ENCODE measurements at regions not wholly inside any gene's neighbourhood (a gene's known extent, or its start where the extent isn't known, plus 50 kb on each side); places are given as distances from the start of the nearest gene placed in this dataset.

DNA sequence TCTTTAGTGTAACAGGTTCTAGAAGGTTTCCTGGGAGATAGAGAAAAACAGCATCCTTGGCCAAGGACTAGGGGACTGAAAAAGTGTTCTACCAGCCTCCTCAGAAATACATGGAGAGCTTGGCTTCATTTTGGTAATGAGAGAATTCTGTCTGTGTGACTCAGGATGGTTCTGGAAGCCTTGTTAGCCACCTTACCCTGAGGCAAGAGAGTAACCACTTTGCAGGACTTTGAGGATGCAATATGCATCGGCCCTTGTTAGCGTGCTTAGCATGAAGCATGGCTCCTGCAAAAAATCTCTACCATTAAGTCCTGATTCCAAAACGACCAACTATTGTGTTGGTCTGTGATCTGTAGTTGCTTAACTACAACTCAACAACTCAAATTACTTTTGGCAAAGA lies 79.8 kb downstream of the C1QL2 start:
- no peak overlapping the region for H3K27ac ChIP-seq

DNA sequence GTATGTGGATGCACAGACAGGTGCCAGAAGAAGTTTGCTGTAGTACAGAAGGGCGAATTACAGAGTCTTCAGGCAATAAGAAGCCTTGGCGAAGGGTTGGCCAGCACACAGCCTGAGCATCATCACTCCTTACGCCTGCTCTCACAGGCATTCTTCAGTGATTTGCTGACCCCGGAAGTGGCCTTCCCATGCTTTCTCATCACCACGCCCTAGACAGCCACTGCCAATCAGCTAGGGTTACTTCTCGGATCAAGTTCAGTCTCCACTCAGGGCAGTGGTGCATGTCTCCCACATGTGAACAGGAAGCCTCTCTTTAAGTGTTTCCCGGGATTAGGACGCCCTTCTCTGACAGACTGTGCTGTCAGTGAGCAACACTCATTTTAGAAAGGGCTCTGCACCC lies 81.8 kb downstream of the C1QL2 start:
- no peak overlapping the region for H3K27ac ChIP-seq
- TF ChIP-seq, protein P1, sequence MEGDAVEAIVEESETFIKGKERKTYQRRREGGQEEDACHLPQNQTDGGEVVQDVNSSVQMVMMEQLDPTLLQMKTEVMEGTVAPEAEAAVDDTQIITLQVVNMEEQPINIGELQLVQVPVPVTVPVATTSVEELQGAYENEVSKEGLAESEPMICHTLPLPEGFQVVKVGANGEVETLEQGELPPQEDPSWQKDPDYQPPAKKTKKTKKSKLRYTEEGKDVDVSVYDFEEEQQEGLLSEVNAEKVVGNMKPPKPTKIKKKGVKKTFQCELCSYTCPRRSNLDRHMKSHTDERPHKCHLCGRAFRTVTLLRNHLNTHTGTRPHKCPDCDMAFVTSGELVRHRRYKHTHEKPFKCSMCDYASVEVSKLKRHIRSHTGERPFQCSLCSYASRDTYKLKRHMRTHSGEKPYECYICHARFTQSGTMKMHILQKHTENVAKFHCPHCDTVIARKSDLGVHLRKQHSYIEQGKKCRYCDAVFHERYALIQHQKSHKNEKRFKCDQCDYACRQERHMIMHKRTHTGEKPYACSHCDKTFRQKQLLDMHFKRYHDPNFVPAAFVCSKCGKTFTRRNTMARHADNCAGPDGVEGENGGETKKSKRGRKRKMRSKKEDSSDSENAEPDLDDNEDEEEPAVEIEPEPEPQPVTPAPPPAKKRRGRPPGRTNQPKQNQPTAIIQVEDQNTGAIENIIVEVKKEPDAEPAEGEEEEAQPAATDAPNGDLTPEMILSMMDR (conservative IDR thresholded peaks at IDR 0.05) = no peak

More for the DNA sequence above, 79.8 kb downstream of the C1QL2 start:
- TF ChIP-seq, protein P1 (conservative IDR thresholded peaks at IDR 0.05) = no peak

DNA sequence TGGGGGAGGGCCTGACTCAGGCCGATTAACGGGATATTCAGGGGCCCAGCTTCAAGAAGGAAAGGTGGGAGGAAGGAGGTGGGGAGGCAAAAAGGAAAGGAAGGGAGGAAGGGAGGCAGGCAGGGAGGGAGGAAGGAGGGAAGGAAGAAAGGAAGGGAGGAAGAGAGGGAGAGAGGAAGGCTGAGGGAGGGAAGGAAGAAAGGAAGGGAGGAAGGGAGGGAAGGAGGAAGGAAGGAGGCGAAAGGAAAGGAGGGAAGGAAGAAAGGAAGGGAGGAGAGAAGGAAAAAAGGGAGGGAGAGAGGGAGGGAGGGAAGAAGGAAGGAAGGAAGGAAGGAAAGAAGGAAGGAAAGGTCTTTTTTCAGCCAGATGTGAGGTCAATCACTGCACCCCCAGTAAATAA lies 85.3 kb downstream of the C1QL2 start:
- TF ChIP-seq, protein P1 (conservative IDR thresholded peaks at IDR 0.05) = no peak
- no peak overlapping the region for H3K27ac ChIP-seq

DNA sequence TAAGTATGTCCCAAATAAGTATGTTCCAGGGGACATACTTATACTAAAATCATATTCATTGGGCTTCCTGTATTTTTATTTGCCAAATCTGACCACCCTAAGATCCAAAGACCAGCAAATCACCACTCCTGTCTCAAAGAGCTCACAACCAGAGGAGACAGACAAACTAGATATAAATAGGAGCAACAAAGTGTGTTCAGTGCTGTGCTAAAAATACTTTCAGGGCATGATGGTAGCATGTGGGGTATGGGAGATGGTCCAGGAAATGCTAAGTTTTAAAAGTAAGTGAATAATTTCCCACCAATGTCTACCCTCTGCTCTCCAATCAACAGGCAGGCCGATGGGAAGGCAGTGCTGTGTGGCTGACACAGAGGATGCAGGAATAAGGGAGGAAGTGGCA lies 87.1 kb downstream of the C1QL2 start:
- TF ChIP-seq, protein P1 (conservative IDR thresholded peaks at IDR 0.05) = no peak
- H3K27ac ChIP-seq = no peak overlapping the region

DNA sequence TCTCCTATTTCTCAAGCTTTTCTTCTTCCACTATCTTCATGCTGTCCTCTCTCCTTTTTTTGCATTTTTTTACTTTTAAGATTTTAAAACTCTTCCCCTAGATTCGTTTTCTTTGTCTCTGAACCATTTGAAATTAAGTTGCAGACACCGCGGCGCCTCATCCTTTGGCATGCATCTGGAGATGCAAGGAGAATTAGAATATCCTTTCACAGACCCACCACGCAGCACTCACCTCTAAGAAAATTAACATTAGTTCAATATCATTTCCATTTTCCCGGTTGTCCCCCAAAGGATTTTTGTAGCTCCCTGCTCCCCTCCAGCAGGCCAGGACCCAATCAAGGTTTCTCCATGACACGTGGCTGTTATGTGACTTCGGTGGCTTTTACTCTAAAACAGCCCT lies 88.8 kb downstream of the C1QL2 start:
- H3K27ac ChIP-seq = no peak overlapping the region
- TF ChIP-seq, protein P1 (conservative IDR thresholded peaks at IDR 0.05) = no peak

DNA sequence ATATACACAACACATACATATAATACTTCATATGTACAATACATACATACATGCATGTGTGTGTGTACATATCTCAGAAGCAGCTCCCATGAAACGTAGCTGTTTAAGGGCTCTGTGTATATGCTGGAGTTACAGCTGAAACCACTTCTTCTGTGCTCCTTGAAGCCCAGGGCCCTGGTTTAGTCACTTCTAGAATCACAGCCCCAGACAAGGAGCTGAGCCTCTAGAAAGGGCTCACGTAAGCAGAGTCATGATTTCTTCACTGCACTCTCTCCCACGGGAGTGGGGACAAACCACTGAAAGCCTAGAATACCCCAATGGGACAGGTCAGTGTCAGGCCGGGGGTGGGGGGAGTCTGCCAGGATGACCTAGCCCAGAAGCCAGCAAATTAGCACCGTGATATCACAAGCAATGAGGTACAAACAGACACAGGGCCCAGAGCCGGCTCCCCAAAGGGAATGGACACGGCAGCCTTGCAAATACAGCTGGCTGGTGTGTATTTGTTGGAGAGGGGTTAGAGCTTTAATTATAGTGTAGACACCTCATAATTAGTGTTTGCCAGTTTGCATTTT lies 90.3 kb downstream of the C1QL2 start:
- H3K27ac ChIP-seq = no peak overlapping the region
- TF ChIP-seq, protein P1 (conservative IDR thresholded peaks at IDR 0.05) = no peak

DNA sequence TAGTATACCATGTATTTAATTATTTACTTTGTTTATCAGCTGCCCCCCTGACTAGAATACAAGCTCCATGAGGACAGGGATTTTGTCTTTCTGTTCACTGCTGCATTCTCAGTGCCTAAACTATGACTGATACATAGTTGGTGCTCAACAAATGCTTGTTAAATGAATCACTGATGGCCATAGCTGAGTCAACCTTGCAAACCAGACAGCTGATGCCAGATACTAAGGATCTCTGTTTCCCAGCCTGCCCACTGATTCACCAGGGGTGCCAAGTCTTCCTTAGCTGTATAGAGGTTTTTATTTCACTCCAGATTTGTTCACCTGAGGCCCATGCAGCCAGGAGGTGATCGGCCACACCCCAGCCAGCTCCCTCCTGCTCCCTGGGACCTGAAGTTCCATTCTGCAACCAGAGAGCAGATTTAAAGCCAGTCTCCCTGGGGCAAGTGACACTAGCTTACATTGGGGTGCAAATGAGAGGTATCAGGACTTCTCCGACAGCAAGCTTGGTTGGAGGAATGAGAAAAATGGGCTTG lies 92.2 kb downstream of the C1QL2 start:
- TF ChIP-seq, protein P1 (conservative IDR thresholded peaks at IDR 0.05) = no peak
- H3K27ac ChIP-seq = no peak overlapping the region

All from VCaP (cell line).